Heart left ventricle (tissue), 13 donors: ENCODE measurements at regions not wholly inside any gene's neighbourhood (a gene's known extent, or its start where the extent isn't known, plus 50 kb on each side); places are given as distances from the start of the nearest gene placed in this dataset.

Experiments
- POLR2A ChIP-seq, 2 donors: fragments of 450-650 bp; IDR thresholded peaks; one replicate each; pipeline ENCODE4 v1.6.1; 2017; ENCODE audit warnings: antibody characterized with exemption in 2 of 2, mild to moderate bottlenecking in 2 of 2, moderate library complexity in 2 of 2
- TF ChIP-seq, protein P1 (sequence below), 12 donors: fragments of 200-600 bp; sonication (generic) in 4 of 12; IDR thresholded peaks; one replicate each; pipeline versions ENCODE4 v1.5.0 to v1.8.0; 2018 to 2022; ENCODE audit warnings: antibody characterized with exemption in 12 of 12, mild to moderate bottlenecking in 5 of 12
- donor health status: ischemic (EF 13 %, LVEDD 7.1; RV severe dilation, severe dysfunction).
- donor health status: DM: no; HTN: yes; CAD: no.
- donor health status: DM: no; HTN: no; CAD: no.
- donor health status: ischemic (EF 25% LVEDD 6.9; RV normal size, moderate dysfunction).
- donor health status: ischemic (EF 25% LVEDD 5.7; RV mildly dilated, moderate dysfunction).
- donor health status: ischemic (EF 35%, LVEDD 5.7; RV mildly dilated, moderate dysfunction).
- donor health status: nonischemic (EF 11% LVEDD 7.7; RV severe dilation, severe dysfunction).
- donor health status: DM: yes; HTN: yes; CAD: no.
- donor health status: PGD.
- donor health status: ischemic (EF 29% LVEDD 5.4; RV normal size, mild dysfunction).
- donor health status: nonischemic (EF 23%, LVEDD 6.1; RV moderate dilation, normal function).

- TF ChIP-seq, protein P1, sequence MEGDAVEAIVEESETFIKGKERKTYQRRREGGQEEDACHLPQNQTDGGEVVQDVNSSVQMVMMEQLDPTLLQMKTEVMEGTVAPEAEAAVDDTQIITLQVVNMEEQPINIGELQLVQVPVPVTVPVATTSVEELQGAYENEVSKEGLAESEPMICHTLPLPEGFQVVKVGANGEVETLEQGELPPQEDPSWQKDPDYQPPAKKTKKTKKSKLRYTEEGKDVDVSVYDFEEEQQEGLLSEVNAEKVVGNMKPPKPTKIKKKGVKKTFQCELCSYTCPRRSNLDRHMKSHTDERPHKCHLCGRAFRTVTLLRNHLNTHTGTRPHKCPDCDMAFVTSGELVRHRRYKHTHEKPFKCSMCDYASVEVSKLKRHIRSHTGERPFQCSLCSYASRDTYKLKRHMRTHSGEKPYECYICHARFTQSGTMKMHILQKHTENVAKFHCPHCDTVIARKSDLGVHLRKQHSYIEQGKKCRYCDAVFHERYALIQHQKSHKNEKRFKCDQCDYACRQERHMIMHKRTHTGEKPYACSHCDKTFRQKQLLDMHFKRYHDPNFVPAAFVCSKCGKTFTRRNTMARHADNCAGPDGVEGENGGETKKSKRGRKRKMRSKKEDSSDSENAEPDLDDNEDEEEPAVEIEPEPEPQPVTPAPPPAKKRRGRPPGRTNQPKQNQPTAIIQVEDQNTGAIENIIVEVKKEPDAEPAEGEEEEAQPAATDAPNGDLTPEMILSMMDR (IDR thresholded peaks at IDR 0.05): peak; percentile 27 to 68 (median 53)
- no peak for TF ChIP-seq POLR2A (IDR thresholded peaks at IDR 0.05)
Observed at GRCh38 chr2:177147093-177147694, 65.4 kb upstream of the HNRNPA3 start.
